Calu3 (cell line): ENCODE measurements at regions not wholly inside any gene's neighbourhood (a gene's known extent, or its start where the extent isn't known, plus 50 kb on each side); places are given as distances from the start of the nearest gene placed in this dataset.

Experiments
- BruUV-seq: library from RNA; stranded (reverse); fragments of 400-500 nt; replicated peaks from 2 replicates; lab custom pipeline; 2021; lab: Mats Ljungman, UMichigan
- CTCF ChIA-PET: fragments of 300-600 bp; sonication (Branson Sonifier 250); formaldehyde crosslinking; loops from one replicate; lab custom pipeline; 2022; ENCODE audit warnings: antibody characterized with exemption; lab: Charles Lee
- DNase-seq: peaks from one replicate; pipeline ENCODE4 v3.0.0; 2022
- H3K27ac Mint-ChIP-seq: one replicate; pipeline ENCODE4 v1.8.0; 2022; ENCODE audit warnings: mixed read lengths; ENCODE audit not compliant: unreplicated experiment
- H3K27me3 Mint-ChIP-seq: one replicate; pipeline ENCODE4 v1.8.0; 2022; ENCODE audit warnings: mixed read lengths; ENCODE audit not compliant: unreplicated experiment
- H3K36me3 Mint-ChIP-seq: one replicate; pipeline ENCODE4 v1.8.0; 2022; ENCODE audit warnings: mild to moderate bottlenecking, moderate library complexity, mixed read lengths; ENCODE audit not compliant: insufficient read depth, unreplicated experiment
- H3K4me1 Mint-ChIP-seq: one replicate; pipeline ENCODE4 v1.8.0; 2022; ENCODE audit warnings: mild to moderate bottlenecking, low read depth, mixed read lengths; ENCODE audit not compliant: unreplicated experiment
- H3K4me3 Mint-ChIP-seq: one replicate; pipeline ENCODE4 v1.8.0; 2022; ENCODE audit warnings: mild to moderate bottlenecking, low read depth, moderate library complexity, mixed read lengths; ENCODE audit not compliant: unreplicated experiment
- H3K9me3 Mint-ChIP-seq: one replicate; pipeline ENCODE4 v1.8.0; 2022; ENCODE audit warnings: low read depth, mixed read lengths; ENCODE audit not compliant: unreplicated experiment
- CTCF ChIP-seq: fragments of 200-600 bp; IDR thresholded peaks from one replicate; pipeline ENCODE4 v1.8.0; 2022; ENCODE audit warnings: antibody characterized with exemption; ENCODE audit not compliant: unreplicated experiment
- intact Hi-C: fragments of 100-400 bp; cut with micrococcal nuclease; formaldehyde crosslinking; loops from one replicate; pipeline ENCODE4 v1.10.0; 2022; ENCODE audit not compliant: unreplicated experiment

DNA sequence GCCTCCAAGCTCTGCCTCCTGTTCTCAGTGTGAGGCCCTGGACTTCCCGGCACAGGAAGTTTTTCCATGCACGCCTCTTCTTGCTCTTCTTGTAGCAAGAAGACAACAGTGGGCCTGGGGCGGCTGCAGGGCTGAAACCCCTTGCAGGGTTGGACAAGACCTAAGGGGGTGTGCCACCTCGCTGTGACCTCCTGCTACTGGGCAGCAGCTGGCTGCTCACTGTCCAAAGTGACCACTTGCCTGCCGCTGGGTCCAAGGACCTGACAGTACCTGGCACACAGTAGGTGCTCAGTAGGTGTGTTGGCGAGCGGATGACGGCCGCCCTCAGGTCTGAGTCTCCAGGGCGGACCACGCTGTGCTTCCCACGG is 331.6 kb downstream of the C16orf95 start:
- no TSS peak for BruUV-seq
- no peak for TF ChIP-seq CTCF
- intact Hi-C loops: no loop called here
- no peak overlapping the region for H3K4me3 Mint-ChIP-seq
- no peaks in the 10 kb centered on the region for H3K9me3 Mint-ChIP-seq
- peaks cover 11% of the 10 kb centered on the region for H3K36me3 Mint-ChIP-seq
- H3K27ac Mint-ChIP-seq: no peak overlapping the region
- H3K27me3 Mint-ChIP-seq: peaks cover 60% of the 10 kb centered on the region
- DNase-seq: no peak
- CTCF ChIA-PET: interaction anchor here (0.7 kb wide), 1 partner anchor 112 kb away, joined by 3 read pairs; no protein-coding TSS in a partner anchor
- peaks cover 8% of the 10 kb centered on the region for H3K4me1 Mint-ChIP-seq

DNA sequence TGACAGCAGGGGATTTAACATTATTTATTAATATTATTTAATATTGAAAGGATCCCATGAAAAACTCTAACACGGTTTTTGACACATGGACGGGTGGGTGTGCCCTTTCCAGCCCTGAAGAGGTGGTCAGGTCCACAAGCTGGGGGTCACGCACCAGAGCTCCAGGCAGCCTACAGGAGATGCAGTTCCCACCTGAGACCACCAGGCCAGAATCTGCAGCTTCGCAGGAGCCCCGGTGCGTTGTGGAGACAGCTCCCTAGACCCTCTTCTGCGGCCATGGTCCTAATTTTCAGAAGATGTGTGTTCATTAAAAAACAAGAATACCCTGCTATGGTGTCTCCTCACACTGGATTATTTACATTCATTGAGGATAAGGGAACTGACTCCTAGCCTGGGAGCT is 331.1 kb downstream of the C16orf95 start:
- H3K36me3 Mint-ChIP-seq: peaks cover 11% of the 10 kb centered on the region
- intact Hi-C loops: no loop called here
- no peak overlapping the region for H3K4me3 Mint-ChIP-seq
- H3K4me1 Mint-ChIP-seq: peaks cover 12% of the 10 kb centered on the region
- peaks cover 62% of the 10 kb centered on the region for H3K27me3 Mint-ChIP-seq
- H3K27ac Mint-ChIP-seq: no peak overlapping the region
- TF ChIP-seq CTCF: no peak
- no peak for DNase-seq
- no TSS peak for BruUV-seq
- no peaks in the 10 kb centered on the region for H3K9me3 Mint-ChIP-seq
- CTCF ChIA-PET: interaction anchor here (0.7 kb wide), 1 partner anchor 113 kb away, joined by 3 read pairs; no protein-coding TSS in a partner anchor

GRCh38 chr16:86986809-86987487 is 330.2 kb downstream of the C16orf95 start:
- Mint-ChIP-seq H3K27ac (peak overlapping the region; percentile 87), H3K4me3 (no peak overlapping the region), H3K9me3 (no peaks in the 10 kb centered on the region), H3K4me1 (peaks cover 20% of the 10 kb centered on the region), H3K27me3 (peaks cover 62% of the 10 kb centered on the region), H3K36me3 (peaks cover 11% of the 10 kb centered on the region)
- CTCF ChIA-PET: no interaction called here
- BruUV-seq: no TSS peak
- no peak for DNase-seq
- intact Hi-C loops: no loop called here
- no peak for TF ChIP-seq CTCF

GRCh38 chr16:86987746-86988670 is 329.2 kb downstream of the C16orf95 start:
- H3K4me3 Mint-ChIP-seq: no peak overlapping the region
- H3K9me3 Mint-ChIP-seq: no peaks in the 10 kb centered on the region
- DNase-seq: no peak
- no peak for TF ChIP-seq CTCF
- H3K27me3 Mint-ChIP-seq: peaks cover 62% of the 10 kb centered on the region
- CTCF ChIA-PET: no interaction called here
- H3K27ac Mint-ChIP-seq: peak overlapping the region; percentile 87
- BruUV-seq: no TSS peak
- intact Hi-C loops: no loop called here
- H3K4me1 Mint-ChIP-seq: peaks cover 22% of the 10 kb centered on the region
- H3K36me3 Mint-ChIP-seq: peaks cover 11% of the 10 kb centered on the region
